Ureter (tissue), 1 donor: ENCODE measurements at regions not wholly inside any gene's neighbourhood (a gene's known extent, or its start where the extent isn't known, plus 50 kb on each side); places are given as distances from the start of the nearest gene placed in this dataset.

ENCODE experiments used
- DNase-seq: peaks from one replicate; pipeline ENCODE4 v3.0.0-alpha.2; 2020; ENCODE audit warnings: low spot score
- donor health status: DM: yes; HTN: yes; CAD: no.

- DNase-seq = no peak
These were observed 196.8 kb downstream of the RAP2A start for GRCh38 chr13:97630725-97631124.

DNA sequence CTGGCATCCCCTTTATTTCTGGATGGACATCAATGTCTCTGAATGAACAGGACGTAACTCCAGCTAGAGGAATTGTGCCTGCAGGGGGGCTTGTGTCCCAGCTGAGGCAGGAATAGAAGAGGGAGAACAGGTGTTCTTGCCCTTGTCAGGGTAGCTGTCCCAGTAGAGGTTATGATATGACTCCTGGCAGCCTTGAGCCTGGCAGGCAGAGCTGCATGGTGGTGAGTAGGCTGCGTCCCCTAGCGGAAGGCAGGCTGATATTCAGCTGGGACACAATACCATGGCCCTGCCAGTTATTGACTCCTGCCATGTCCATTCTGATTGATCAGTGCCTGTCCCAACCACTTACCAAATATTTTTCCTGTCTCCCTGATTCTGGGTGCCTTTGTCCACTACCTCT lies 197.2 kb downstream of the RAP2A start:
- DNase-seq = no peak

DNA sequence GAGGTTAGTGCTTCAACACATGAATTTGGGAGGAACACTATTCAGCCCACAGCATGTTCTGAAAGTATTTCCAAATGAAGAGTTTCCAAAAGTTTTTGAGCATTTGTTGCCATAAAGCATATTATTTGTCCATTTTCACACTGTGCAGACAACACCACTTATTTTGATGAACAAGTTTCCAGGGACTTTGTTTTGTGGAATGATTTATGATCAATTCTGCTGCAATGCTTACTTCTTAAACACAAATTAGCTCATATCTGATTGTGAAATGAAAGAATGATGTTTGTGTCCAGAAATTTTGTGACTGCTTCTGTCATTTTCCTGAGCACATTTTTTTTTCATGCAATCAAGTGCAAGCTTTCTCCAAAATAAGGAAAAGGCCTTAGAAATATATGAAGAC lies 205.3 kb downstream of the RAP2A start:
- no peak for DNase-seq

GRCh38 chr13:97640268-97640667 lies 206.3 kb downstream of the RAP2A start:
- DNase-seq = no peak

- DNase-seq = no peak
These were observed 214.4 kb downstream of the RAP2A start for GRCh38 chr13:97648171-97648880.

DNA sequence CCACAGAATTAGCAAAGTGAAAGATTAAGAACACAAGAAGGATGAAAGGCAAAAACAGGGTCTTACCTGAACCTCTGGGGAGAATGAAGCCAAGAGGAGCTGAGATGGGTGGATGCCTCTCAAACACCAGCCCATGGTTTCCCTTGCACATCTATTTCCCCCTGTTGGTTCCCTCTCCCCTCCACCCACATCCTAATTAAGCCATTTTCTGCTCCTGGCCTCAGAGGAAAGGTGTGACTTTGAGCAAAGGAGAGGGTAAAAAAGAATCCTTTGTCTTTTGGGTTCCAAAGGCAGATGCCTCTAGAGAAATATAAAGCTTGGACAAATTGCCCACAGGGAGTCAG lies 214.9 kb downstream of the RAP2A start:
- no peak for DNase-seq

GRCh38 chr13:97653443-97654140 lies 219.6 kb downstream of the RAP2A start:
- no peak for DNase-seq

- DNase-seq = no peak
These were observed 220.3 kb downstream of the RAP2A start for GRCh38 chr13:97654236-97654635.

- DNase-seq = no peak
These were observed 224.6 kb downstream of the RAP2A start for GRCh38 chr13:97658556-97658955.

DNA sequence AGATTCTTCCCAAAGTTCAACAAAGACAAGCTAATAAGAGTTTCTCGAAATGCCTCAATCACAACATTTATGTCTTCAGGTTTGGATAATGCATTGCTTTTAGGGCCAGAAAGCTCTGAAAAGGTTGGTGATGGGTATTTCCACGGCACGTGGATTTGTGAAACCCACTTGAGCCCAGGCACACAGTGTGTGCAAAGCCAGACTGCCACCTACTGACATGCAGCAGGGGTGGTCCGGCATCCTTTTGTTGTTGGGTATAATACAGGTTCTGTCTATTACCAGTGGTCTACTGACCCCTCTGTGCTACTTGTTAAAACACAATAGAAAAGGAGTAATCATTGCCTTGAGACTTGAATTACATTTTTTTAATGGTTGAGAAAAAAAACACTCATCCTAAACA lies 225.6 kb downstream of the RAP2A start:
- no peak for DNase-seq

- DNase-seq = no peak
These were observed 226.8 kb downstream of the RAP2A start for GRCh38 chr13:97660594-97661260.

DNA sequence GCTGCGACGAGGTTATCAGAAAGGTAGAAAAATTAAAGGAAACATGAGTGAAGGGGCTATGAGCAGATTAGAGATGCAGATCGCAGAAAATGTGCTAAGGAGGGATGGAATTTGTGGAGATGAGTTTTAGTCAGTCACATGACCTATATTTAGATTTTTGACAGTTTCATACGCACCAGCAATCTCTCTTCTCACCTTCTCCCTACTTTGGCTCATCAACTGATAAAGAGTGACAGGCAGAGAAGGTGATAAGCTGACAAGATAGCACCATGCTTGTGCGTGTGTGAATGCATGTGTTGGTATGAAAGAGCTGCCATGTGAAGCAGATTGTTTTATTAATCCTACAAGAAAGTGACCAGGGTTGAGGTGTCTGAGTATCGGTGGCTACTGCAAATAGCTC lies 252.6 kb downstream of the RAP2A start:
- DNase-seq = no peak

GRCh38 chr13:97692628-97693027 lies 258.7 kb downstream of the RAP2A start:
- no peak for DNase-seq

- DNase-seq = no peak
These were observed 257.8 kb upstream of the IPO5 start for GRCh38 chr13:97695684-97696083.

GRCh38 chr13:97696921-97697320 lies 256.6 kb upstream of the IPO5 start:
- no peak for DNase-seq

DNA sequence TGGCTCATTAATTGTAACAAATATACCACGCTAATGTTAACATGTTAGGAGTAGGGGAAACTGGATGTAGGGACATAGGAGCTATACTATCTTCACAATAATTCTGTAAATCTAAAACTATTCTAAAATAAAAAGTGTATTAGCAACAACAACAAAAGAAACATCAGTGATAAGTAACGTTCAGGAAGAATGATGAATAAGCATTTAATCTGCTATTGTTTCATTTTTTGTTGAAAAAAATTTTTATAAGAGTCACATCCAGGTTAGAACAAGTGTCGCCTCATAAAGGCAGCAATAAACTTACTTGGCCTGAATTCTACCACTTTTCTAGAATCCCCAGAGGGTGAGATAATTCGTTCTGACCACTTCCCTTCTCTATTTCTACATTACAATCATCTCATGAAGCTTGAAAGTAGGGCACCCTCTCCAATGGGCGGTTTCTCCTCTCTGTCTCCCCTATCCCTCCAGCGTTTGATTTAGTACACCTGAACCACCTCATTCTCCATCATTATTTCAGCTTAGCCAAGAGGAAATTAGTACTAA lies 253.1 kb upstream of the IPO5 start:
- DNase-seq = no peak

DNA sequence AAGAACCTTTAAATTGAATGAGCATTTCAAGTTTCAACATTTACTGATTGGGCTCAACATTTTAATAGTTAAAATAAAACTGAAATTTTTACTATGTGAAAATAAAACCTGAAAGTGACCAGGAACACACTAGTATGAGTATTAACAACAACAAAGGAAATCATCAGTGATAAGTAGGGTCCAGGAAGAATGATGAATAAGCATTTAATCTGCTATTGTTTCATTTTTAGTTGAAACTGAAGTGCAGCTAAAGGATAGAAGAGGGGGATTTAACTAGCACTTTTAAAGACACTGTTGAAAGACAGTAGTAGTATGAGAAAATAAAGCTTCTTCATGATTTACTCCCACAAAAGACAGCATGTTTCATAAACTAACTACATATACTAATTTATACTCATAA lies 250.9 kb upstream of the IPO5 start:
- no peak for DNase-seq

DNA sequence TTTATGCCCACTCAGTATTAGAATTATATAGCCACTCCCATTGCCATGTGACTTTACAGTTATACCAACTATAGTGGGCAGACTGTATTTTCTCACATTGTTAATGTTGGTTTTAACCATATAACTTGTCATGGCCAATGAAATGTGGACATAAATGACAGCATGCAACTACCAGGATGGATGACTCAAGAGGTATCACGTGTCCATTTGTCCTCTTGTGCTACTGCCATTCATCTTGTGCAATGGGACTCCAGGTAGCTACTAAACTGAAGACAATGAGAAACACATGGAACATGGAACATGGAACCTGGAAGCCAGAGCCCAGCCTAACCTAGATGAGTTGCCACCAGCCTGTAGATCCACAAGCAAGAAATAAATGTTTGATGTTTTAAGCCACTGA lies 242.7 kb upstream of the IPO5 start:
- DNase-seq = no peak

- DNase-seq = no peak
These were observed 240.7 kb upstream of the IPO5 start for GRCh38 chr13:97712770-97713169.

DNA sequence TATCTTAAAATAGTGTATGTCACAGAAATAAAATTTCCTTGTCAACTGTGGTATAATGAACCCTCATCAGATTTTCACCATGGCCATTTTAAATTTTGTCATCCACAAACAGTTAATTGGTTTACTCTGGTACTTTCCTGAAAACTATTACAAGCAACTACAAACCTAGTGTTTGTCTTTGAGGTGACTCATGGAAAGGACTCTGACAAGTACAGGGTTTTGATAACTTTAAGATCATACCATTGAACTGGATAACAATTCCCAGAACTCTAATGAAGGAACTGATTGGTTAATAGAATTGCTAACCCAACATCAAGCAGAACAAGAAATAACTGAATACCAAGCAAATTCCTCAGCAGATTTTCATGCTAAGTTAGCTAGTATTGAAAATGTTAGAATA lies 237.7 kb upstream of the IPO5 start:
- no peak for DNase-seq

- no peak for DNase-seq
These were observed 236.7 kb upstream of the IPO5 start for GRCh38 chr13:97716746-97717145.

GRCh38 chr13:97719736-97720135 lies 233.7 kb upstream of the IPO5 start:
- no peak for DNase-seq

DNA sequence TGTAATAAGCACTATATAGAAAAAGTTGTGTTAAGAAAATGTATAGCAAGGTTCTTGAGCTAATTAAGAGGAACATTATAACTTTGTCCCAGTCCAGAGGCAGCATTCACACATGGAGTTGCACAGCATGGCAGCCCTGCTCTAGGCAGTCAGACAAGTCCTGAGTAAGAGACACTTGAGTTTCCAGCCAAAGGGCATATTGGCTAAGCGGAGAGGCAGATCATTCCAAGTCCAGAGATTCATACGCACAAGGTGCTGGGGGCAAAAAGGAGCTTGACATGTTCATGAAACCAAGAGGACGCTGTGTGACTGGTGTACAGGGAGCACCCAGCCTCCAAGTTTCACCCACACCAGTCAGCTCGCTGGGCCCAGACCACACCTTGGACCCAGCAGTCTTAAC lies 232.6 kb upstream of the IPO5 start:
- no peak for DNase-seq
